A549 (cell line): ENCODE measurements at regions not wholly inside any gene's neighbourhood (a gene's known extent, or its start where the extent isn't known, plus 50 kb on each side); places are given as distances from the start of the nearest gene placed in this dataset.

Source experiments
- BHLHE40 ChIP-seq: IDR thresholded peaks from 2 replicates; pipeline ENCODE4 v1.6.1; 2012; ENCODE audit warnings: low read depth, low read length, inconsistent platforms
- CHD2 ChIP-seq: fragments of 150-350 bp; IDR thresholded peaks from 2 replicates; pipeline ENCODE4 v1.6.1; 2014; ENCODE audit warnings: low read length; ENCODE audit not compliant: partially characterized antibody
- EP300 ChIP-seq, 2 experiments: fragments of >200 bp; sonication (Bioruptor Twin); formaldehyde crosslinking; IDR thresholded peaks; 2 replicates in 1 of 2; 3 replicates in 1 of 2; pipeline ENCODE4 v1.6.1; 2016 to 2017
- HDAC2 ChIP-seq: fragments of 200-600 bp; sonication (generic); IDR thresholded peaks from 2 replicates; pipeline ENCODE4 v1.6.1; 2016
- RAD21 ChIP-seq, 2 experiments: fragments of >200 bp in 1 of 2; sonication (Bioruptor Twin) in 1 of 2; formaldehyde crosslinking in 1 of 2; IDR thresholded peaks in 1 of 2; conservative IDR thresholded peaks in 1 of 2; 2 replicates in 1 of 2; 3 replicates in 1 of 2; pipeline ENCODE4 v1.6.1; 2012 to 2018; ENCODE audit warnings: inconsistent platforms in 1 of 2
- RFX5 ChIP-seq: fragments of 450-650 bp; IDR thresholded peaks from 2 replicates; pipeline ENCODE4 v1.7.1; 2014; ENCODE audit warnings: antibody characterized with exemption, mild to moderate bottlenecking, moderate library complexity
- SMC3 ChIP-seq: fragments of >200 bp; sonication (Bioruptor Twin); formaldehyde crosslinking; IDR thresholded peaks from 3 replicates; pipeline ENCODE4 v1.6.1; 2018; ENCODE audit warnings: inconsistent platforms
- TF ChIP-seq, protein P1 (sequence below): fragments of >200 bp; sonication (Bioruptor Twin); formaldehyde crosslinking; IDR thresholded peaks from 3 replicates; pipeline ENCODE4 v1.5.1; 2016
- TF ChIP-seq, protein P2 (sequence below): fragments of 250-450 bp; sonication (Bioruptor Pico); IDR thresholded peaks from 2 replicates; pipeline ENCODE4 v1.5.0; 2020; ENCODE audit warnings: low read depth, mild to moderate bottlenecking, moderate library complexity
- TF ChIP-seq, protein P3 (sequence below): fragments of >200 bp; sonication (Bioruptor Twin); formaldehyde crosslinking; IDR thresholded peaks from 2 replicates; pipeline ENCODE4 v1.6.1; 2016
- TF ChIP-seq, protein P4 (sequence below): fragments of 200-600 bp; sonication (generic); IDR thresholded peaks from 2 replicates; pipeline ENCODE4 v1.6.1; 2016; ENCODE audit warnings: antibody characterized with exemption, mild to moderate bottlenecking, moderate library complexity

DNA sequence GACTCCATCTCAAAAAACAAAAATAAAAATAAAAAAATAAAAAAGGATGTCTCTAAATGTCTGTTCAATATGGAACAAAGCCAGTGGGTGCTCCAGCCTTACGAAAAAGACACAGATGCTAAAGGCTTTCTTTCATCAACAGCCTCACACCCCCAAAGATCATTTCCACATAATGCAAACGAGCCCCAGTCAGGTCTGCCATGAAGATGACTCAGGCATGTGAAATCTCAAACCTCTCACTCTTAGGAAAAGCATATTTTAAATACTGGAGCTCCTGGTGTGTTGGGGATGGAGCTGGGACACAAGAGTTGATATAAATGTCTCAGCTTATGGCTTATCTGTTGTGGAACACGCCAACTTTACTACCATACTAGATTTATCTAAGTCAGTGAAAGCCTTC is 49.9 kb upstream of the PLXNC1 start:
- TF ChIP-seq, protein P1, sequence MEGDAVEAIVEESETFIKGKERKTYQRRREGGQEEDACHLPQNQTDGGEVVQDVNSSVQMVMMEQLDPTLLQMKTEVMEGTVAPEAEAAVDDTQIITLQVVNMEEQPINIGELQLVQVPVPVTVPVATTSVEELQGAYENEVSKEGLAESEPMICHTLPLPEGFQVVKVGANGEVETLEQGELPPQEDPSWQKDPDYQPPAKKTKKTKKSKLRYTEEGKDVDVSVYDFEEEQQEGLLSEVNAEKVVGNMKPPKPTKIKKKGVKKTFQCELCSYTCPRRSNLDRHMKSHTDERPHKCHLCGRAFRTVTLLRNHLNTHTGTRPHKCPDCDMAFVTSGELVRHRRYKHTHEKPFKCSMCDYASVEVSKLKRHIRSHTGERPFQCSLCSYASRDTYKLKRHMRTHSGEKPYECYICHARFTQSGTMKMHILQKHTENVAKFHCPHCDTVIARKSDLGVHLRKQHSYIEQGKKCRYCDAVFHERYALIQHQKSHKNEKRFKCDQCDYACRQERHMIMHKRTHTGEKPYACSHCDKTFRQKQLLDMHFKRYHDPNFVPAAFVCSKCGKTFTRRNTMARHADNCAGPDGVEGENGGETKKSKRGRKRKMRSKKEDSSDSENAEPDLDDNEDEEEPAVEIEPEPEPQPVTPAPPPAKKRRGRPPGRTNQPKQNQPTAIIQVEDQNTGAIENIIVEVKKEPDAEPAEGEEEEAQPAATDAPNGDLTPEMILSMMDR = no peak
- TF ChIP-seq RAD21 (conservative IDR thresholded peaks at IDR 0.05 in 1 of 2, IDR thresholded peaks at IDR 0.05 in 1 of 2) = no peak
- TF ChIP-seq HDAC2 = no peak
- no peak for TF ChIP-seq SMC3
- TF ChIP-seq RFX5 = no peak
- TF ChIP-seq CHD2 = no peak
- TF ChIP-seq, protein P2, sequence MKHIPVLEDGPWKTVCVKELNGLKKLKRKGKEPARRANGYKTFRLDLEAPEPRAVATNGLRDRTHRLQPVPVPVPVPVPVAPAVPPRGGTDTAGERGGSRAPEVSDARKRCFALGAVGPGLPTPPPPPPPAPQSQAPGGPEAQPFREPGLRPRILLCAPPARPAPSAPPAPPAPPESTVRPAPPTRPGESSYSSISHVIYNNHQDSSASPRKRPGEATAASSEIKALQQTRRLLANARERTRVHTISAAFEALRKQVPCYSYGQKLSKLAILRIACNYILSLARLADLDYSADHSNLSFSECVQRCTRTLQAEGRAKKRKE = no peak
- no peak for TF ChIP-seq BHLHE40
- TF ChIP-seq, protein P3, sequence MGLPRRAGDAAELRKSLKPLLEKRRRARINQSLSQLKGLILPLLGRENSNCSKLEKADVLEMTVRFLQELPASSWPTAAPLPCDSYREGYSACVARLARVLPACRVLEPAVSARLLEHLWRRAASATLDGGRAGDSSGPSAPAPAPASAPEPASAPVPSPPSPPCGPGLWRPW = no peak
- TF ChIP-seq, protein P4, sequence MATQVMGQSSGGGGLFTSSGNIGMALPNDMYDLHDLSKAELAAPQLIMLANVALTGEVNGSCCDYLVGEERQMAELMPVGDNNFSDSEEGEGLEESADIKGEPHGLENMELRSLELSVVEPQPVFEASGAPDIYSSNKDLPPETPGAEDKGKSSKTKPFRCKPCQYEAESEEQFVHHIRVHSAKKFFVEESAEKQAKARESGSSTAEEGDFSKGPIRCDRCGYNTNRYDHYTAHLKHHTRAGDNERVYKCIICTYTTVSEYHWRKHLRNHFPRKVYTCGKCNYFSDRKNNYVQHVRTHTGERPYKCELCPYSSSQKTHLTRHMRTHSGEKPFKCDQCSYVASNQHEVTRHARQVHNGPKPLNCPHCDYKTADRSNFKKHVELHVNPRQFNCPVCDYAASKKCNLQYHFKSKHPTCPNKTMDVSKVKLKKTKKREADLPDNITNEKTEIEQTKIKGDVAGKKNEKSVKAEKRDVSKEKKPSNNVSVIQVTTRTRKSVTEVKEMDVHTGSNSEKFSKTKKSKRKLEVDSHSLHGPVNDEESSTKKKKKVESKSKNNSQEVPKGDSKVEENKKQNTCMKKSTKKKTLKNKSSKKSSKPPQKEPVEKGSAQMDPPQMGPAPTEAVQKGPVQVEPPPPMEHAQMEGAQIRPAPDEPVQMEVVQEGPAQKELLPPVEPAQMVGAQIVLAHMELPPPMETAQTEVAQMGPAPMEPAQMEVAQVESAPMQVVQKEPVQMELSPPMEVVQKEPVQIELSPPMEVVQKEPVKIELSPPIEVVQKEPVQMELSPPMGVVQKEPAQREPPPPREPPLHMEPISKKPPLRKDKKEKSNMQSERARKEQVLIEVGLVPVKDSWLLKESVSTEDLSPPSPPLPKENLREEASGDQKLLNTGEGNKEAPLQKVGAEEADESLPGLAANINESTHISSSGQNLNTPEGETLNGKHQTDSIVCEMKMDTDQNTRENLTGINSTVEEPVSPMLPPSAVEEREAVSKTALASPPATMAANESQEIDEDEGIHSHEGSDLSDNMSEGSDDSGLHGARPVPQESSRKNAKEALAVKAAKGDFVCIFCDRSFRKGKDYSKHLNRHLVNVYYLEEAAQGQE = no peak
- no peak for TF ChIP-seq EP300 (IDR thresholded peaks at IDR 0.05)
